Mucosa of descending colon (tissue), 3 donors: ENCODE measurements at regions not wholly inside any gene's neighbourhood (a gene's known extent, or its start where the extent isn't known, plus 50 kb on each side); places are given as distances from the start of the nearest gene placed in this dataset.

Source experiments
- ATAC-seq: fragments of 200-7000 bp; cut with Tn5 transposase; one replicate; pipeline ENCODE4 v1.9.1; 2020; ENCODE audit warnings: mild to moderate bottlenecking, moderate library complexity
- DNase-seq, 3 donors: peaks; one replicate each; pipeline ENCODE4 v3.0.0-alpha.2; 2020
- H3K36me3 ChIP-seq: fragments of 200-600 bp; one replicate; pipeline ENCODE4 v1.8.0; 2021; ENCODE audit warnings: low read depth, mild to moderate bottlenecking
- H3K4me1 ChIP-seq: fragments of 200-600 bp; one replicate; pipeline ENCODE4 v1.8.0; 2021; ENCODE audit warnings: low read depth, mild to moderate bottlenecking
- H3K4me3 ChIP-seq: fragments of 200-600 bp; one replicate; pipeline ENCODE4 v1.8.0; 2021; ENCODE audit warnings: mild to moderate bottlenecking
- H3K9me3 ChIP-seq: fragments of 200-600 bp; one replicate; pipeline ENCODE4 v1.8.0; 2021; ENCODE audit warnings: mild to moderate bottlenecking
- CTCF ChIP-seq: fragments of 200-600 bp; IDR thresholded peaks from one replicate; pipeline ENCODE4 v1.8.0; 2022; ENCODE audit warnings: antibody characterized with exemption, mild to moderate bottlenecking
- intact Hi-C, 2 donors: fragments of 100-400 bp; cut with DNase I in 1 of 2; cut with micrococcal nuclease in 1 of 2; formaldehyde crosslinking; loops; one replicate each; pipeline versions ENCODE4 v1.11.0 to v1.11.1; 2022; cut with DNase I, micrococcal nuclease
- donor health status: DM: no; HTN: no; CAD: no; lungs with moderate emphysema.
- donor health status: DM: no; HTN: no; CAD: no.
- donor health status: DM: no; HTN: yes; CAD: no.

GRCh38 chr4:38519666-38520065 lies 144.3 kb upstream of the KLF3 start:
- peak; percentile 42 for ATAC-seq
- H3K9me3 ChIP-seq, result no peaks in the 10 kb centered on the region
- TF ChIP-seq CTCF, result no peak
- H3K36me3 ChIP-seq, result no peaks in the 10 kb centered on the region
- intact Hi-C loops, result no loop called here
- no peak overlapping the region for H3K4me3 ChIP-seq
- peaks cover 10% of the 10 kb centered on the region for H3K4me1 ChIP-seq
- no peak for DNase-seq

GRCh38 chr4:38523054-38523453 lies 140.9 kb upstream of the KLF3 start:
- peaks cover 5% of the 10 kb centered on the region for H3K4me1 ChIP-seq
- H3K9me3 ChIP-seq, result no peaks in the 10 kb centered on the region
- ATAC-seq (no peak), DNase-seq (no peak)
- no peak overlapping the region for H3K4me3 ChIP-seq
- TF ChIP-seq CTCF, result no peak
- intact Hi-C loops, result no loop called here
- no peaks in the 10 kb centered on the region for H3K36me3 ChIP-seq

GRCh38 chr4:38523524-38524448 lies 140.2 kb upstream of the KLF3 start:
- no peaks in the 10 kb centered on the region for H3K9me3 ChIP-seq
- DNase-seq (no peak), ATAC-seq (peak; percentile 48)
- no peaks in the 10 kb centered on the region for H3K36me3 ChIP-seq
- no peak for TF ChIP-seq CTCF
- H3K4me3 ChIP-seq, result no peak overlapping the region
- H3K4me1 ChIP-seq, result peaks cover 5% of the 10 kb centered on the region
- intact Hi-C loops, result no loop called here

GRCh38 chr4:38526412-38526811 lies 137.6 kb upstream of the KLF3 start:
- Histone ChIP-seq H3K9me3 (no peaks in the 10 kb centered on the region), H3K36me3 (no peaks in the 10 kb centered on the region), H3K4me3 (no peak overlapping the region), H3K4me1 (peaks cover 4% of the 10 kb centered on the region)
- TF ChIP-seq CTCF, result no peak
- intact Hi-C loops, result no loop called here
- DNase-seq (peak in 2 of 3 donors; percentile 45 to 59), ATAC-seq (peak; percentile 69)

GRCh38 chr4:38529189-38530115 lies 134.5 kb upstream of the KLF3 start:
- no peaks in the 10 kb centered on the region for H3K9me3 ChIP-seq
- DNase-seq, result peak; percentile 68 to 77 (median 76)
- ATAC-seq, result peak; percentile 94
- no peaks in the 10 kb centered on the region for H3K36me3 ChIP-seq
- peaks cover 4% of the 10 kb centered on the region for H3K4me1 ChIP-seq
- no peak for TF ChIP-seq CTCF
- no peak overlapping the region for H3K4me3 ChIP-seq
- intact Hi-C loops, result no loop called here
